ENCODE measurements at regions not wholly inside any gene's neighbourhood (a gene's known extent, or its start where the extent isn't known, plus 50 kb on each side); places are given as distances from the start of the nearest gene placed in this dataset.

DNA sequence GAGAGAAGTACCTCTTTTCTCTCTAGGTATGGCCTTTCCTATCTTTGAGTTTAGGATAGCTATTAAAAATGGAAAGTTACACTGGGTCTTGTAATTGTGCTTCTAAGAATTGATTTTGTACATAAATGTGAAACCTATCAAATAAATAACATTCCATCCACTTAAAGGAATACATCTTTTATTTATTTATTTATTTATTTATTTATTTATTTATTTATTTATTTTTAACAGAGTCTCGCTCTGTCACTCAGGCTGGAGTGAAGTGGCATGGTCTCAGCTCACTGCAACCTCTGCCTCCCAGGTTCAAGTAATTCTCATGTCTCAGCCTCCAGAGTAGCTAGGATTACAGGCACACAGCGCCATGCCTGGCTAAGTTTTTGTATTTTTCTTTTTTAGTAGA is 1114.0 kb upstream of the EEF2KMT start:
- intact Hi-C loops (cut with DNase I): no loop called here
- Histone ChIP-seq H3K36me3 (no peaks in the 10 kb centered on the region), H3K27ac (no peak overlapping the region), H3K4me3 (no peak overlapping the region), H3K27me3 (no peaks in the 10 kb centered on the region), H3K4me1 (no peaks in the 10 kb centered on the region), H3K9me3 (no peaks in the 10 kb centered on the region)
- ATAC-seq (no peak), DNase-seq (no peak)
- TF ChIP-seq CTCF (IDR thresholded peaks at IDR 0.05) (no peak), POLR2A (IDR thresholded peaks at IDR 0.05) (no peak)
- WGBS, 4 donors: 74 to 84% (median 76%) methylated on average over 2 of the region's 2 CpGs

- TF ChIP-seq POLR2A (IDR thresholded peaks at IDR 0.05): no peak
- TF ChIP-seq CTCF (IDR thresholded peaks at IDR 0.05): no peak
- no peaks in the 10 kb centered on the region for H3K4me1 ChIP-seq
- WGBS, 4 donors: 45 to 60% (median 56%) methylated on average over 6 of the region's 6 CpGs
- H3K9me3 ChIP-seq: no peaks in the 10 kb centered on the region
- H3K27me3 ChIP-seq: no peaks in the 10 kb centered on the region
- ATAC-seq (no peak), DNase-seq (no peak)
- H3K27ac ChIP-seq: no peak overlapping the region
- H3K36me3 ChIP-seq: no peaks in the 10 kb centered on the region
- no peak overlapping the region for H3K4me3 ChIP-seq
- intact Hi-C loops (cut with DNase I): no loop called here
These were observed 1111.8 kb upstream of the EEF2KMT start for GRCh38 chr16:6209355-6209930.

DNA sequence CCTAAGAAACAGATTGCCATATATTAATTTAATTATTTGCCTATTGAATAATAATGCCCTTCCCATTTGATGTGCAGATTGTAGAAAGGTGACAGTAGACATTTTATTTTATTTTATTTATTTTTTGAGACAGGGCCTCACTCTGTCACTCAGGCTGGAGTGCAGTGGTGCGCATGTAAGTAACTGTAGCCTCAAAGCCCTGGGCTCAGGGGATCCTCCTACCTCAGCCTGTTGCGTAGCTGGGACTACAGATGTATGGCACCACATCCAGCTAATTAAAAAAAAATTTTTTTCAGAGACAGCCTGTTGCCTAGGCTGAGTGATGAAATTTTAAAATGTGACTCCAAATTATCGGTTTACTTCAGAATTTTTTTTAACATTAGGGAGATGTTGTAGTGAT is 1110.0 kb upstream of the EEF2KMT start:
- 67 to 79% (median 75%) methylated on average over 3 of the region's 3 CpGs for WGBS, 4 donors
- Histone ChIP-seq H3K4me1 (no peaks in the 10 kb centered on the region), H3K36me3 (no peaks in the 10 kb centered on the region), H3K9me3 (peaks cover 0 to 16% (median 0%) of the 10 kb centered on the region in 12 donors), H3K27ac (no peak overlapping the region), H3K4me3 (no peak overlapping the region), H3K27me3 (no peaks in the 10 kb centered on the region)
- ATAC-seq: no peak
- intact Hi-C loops (cut with DNase I): no loop called here
- no peak for TF ChIP-seq POLR2A (IDR thresholded peaks at IDR 0.05)
- TF ChIP-seq CTCF (IDR thresholded peaks at IDR 0.05): no peak
- no peak for DNase-seq

DNA sequence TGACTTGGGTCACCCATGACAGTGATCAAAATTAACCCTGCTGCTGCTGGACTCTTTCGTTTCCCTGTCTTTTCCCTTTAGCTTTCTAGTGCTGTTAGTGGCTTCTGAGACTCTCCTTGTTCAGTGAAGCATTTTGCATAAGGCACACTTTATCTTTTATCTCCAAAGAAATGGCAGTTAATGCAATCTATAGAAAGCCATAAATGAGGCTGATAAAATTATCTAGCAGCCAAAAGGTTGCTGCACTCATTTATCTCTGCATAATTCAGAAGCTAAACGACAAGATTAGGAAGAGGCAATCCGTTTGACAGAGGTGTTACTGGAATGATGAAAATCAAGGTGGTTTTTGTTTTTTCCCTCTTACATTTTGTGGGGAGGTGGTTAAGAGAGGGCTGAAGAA is 1109.5 kb upstream of the EEF2KMT start:
- H3K4me1 ChIP-seq: no peaks in the 10 kb centered on the region
- 8 to 10% (median 8%) methylated on average over 3 of the region's 3 CpGs for WGBS, 4 donors
- H3K9me3 ChIP-seq: peaks cover 0 to 16% (median 0%) of the 10 kb centered on the region in 12 donors
- no peak for DNase-seq
- no peaks in the 10 kb centered on the region for H3K27me3 ChIP-seq
- H3K4me3 ChIP-seq: no peak overlapping the region
- no peak for ATAC-seq
- intact Hi-C loops (cut with DNase I): no loop called here
- no peak overlapping the region for H3K27ac ChIP-seq
- TF ChIP-seq CTCF (IDR thresholded peaks at IDR 0.05): no peak
- no peak for TF ChIP-seq POLR2A (IDR thresholded peaks at IDR 0.05)
- H3K36me3 ChIP-seq: no peaks in the 10 kb centered on the region

Measured in heart left ventricle (tissue), 16 donors.